Upper lobe of left lung (tissue), 4 donors: ENCODE measurements at regions not wholly inside any gene's neighbourhood (a gene's known extent, or its start where the extent isn't known, plus 50 kb on each side); places are given as distances from the start of the nearest gene placed in this dataset.

ENCODE experiments used
- POLR2A ChIP-seq, 4 donors: fragments of 450-650 bp; IDR thresholded peaks; one replicate each; pipeline ENCODE4 v1.5.1; 2016 to 2017; ENCODE audit warnings: antibody characterized with exemption in 4 of 4, mild to moderate bottlenecking in 2 of 4
- POLR2AphosphoS5 ChIP-seq, 2 donors: sonication (generic); formaldehyde crosslinking; IDR thresholded peaks; one replicate each; pipeline ENCODE4 v1.5.1; 2017; ENCODE audit warnings: antibody characterized with exemption in 2 of 2

- no peak for TF ChIP-seq POLR2AphosphoS5 (IDR thresholded peaks at IDR 0.05)
- TF ChIP-seq POLR2A (IDR thresholded peaks at IDR 0.05) = no peak
These were observed 95.9 kb downstream of the MIAT start for GRCh38 chr22:26753125-26753862.
